K562 (cell line): ENCODE measurements at regions not wholly inside any gene's neighbourhood (a gene's known extent, or its start where the extent isn't known, plus 50 kb on each side); places are given as distances from the start of the nearest gene placed in this dataset.

Experiments
- E2F3 ChIP-seq: fragments of 250-450 bp; sonication (Bioruptor Pico); IDR thresholded peaks from 2 replicates; pipeline ENCODE4 v1.4.0; 2020; ENCODE audit warnings: mild to moderate bottlenecking
- PURB ChIP-seq: sonication (generic); formaldehyde crosslinking; IDR thresholded peaks from 2 replicates; pipeline ENCODE4 v1.9.0; 2021; ENCODE audit warnings: low read depth, mild to moderate bottlenecking, missing genetic modification reagents
- RAD51 ChIP-seq: fragments of 450-650 bp; IDR thresholded peaks from 2 replicates; pipeline ENCODE4 v1.7.1; 2016; ENCODE audit warnings: low read depth, mild to moderate bottlenecking, borderline replicate concordance
- ZNF217 ChIP-seq: sonication (generic); formaldehyde crosslinking; IDR thresholded peaks from 2 replicates; pipeline ENCODE4 v1.8.0; 2022; ENCODE audit warnings: mild to moderate bottlenecking, missing genetic modification reagents
- TF ChIP-seq, protein P1 (sequence below): sonication (generic); formaldehyde crosslinking; IDR thresholded peaks from 2 replicates; pipeline ENCODE4 v1.8.1; 2023; ENCODE audit warnings: missing genetic modification reagents, mild to moderate bottlenecking, borderline replicate concordance
- TF ChIP-seq, protein P2 (sequence below): sonication (generic); formaldehyde crosslinking; IDR thresholded peaks from 2 replicates; pipeline ENCODE4 v1.8.0; 2022; ENCODE audit warnings: missing genetic modification reagents, mild to moderate bottlenecking, moderate library complexity, borderline replicate concordance

DNA sequence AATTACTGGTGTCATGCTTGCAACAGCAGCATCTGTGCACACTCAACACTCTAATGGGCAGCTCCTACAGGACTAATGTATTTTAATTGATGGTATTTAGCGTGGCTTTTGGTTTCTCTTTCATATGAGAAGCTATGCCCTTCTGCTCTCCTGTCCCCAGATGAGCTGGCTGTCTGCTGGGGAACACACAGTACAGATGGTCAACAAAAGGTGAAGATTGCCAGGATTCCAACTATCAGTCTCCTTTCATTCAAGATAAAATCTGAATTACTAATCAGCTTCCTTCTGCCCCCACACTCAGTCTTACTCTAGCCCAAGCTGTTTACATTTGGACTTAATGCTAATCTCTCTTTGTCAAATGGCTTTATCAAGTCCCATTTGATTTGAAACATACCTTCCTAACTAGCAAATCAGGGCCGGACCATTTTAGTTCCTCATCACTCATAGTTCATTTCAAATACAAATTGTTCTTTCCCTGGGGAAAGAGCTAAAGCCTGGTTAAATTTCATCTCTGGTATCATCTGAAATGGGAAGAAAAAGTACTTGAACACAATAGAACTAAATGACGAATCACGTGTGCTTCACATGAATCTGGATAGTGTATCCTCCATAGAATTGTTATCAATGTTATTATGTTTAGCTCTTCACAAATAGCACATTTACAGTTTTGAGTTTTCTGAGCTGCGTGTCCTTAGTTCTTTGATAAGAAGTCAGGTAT lies 988.0 kb downstream of the PCDH17 start (continued):
- TF ChIP-seq, protein P1, sequence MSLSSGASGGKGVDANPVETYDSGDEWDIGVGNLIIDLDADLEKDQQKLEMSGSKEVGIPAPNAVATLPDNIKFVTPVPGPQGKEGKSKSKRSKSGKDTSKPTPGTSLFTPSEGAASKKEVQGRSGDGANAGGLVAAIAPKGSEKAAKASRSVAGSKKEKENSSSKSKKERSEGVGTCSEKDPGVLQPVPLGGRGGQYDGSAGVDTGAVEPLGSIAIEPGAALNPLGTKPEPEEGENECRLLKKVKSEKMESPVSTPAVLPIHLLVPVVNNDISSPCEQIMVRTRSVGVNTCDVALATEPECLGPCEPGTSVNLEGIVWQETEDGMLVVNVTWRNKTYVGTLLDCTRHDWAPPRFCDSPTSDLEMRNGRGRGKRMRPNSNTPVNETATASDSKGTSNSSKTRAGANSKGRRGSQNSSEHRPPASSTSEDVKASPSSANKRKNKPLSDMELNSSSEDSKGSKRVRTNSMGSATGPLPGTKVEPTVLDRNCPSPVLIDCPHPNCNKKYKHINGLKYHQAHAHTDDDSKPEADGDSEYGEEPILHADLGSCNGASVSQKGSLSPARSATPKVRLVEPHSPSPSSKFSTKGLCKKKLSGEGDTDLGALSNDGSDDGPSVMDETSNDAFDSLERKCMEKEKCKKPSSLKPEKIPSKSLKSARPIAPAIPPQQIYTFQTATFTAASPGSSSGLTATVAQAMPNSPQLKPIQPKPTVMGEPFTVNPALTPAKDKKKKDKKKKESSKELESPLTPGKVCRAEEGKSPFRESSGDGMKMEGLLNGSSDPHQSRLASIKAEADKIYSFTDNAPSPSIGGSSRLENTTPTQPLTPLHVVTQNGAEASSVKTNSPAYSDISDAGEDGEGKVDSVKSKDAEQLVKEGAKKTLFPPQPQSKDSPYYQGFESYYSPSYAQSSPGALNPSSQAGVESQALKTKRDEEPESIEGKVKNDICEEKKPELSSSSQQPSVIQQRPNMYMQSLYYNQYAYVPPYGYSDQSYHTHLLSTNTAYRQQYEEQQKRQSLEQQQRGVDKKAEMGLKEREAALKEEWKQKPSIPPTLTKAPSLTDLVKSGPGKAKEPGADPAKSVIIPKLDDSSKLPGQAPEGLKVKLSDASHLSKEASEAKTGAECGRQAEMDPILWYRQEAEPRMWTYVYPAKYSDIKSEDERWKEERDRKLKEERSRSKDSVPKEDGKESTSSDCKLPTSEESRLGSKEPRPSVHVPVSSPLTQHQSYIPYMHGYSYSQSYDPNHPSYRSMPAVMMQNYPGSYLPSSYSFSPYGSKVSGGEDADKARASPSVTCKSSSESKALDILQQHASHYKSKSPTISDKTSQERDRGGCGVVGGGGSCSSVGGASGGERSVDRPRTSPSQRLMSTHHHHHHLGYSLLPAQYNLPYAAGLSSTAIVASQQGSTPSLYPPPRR (CRISPR knock-in tag), result no peak
- TF ChIP-seq PURB, result no peak
- no peak for TF ChIP-seq ZNF217 (CRISPR knock-in tag)
- no peak for TF ChIP-seq E2F3 (CRISPR knock-in tag)
- TF ChIP-seq, protein P2, sequence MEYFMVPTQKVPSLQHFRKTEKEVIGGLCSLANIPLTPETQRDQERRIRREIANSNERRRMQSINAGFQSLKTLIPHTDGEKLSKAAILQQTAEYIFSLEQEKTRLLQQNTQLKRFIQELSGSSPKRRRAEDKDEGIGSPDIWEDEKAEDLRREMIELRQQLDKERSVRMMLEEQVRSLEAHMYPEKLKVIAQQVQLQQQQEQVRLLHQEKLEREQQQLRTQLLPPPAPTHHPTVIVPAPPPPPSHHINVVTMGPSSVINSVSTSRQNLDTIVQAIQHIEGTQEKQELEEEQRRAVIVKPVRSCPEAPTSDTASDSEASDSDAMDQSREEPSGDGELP (CRISPR knock-in tag), result no peak
- no peak for TF ChIP-seq RAD51
- TF ChIP-seq, all 486 proteins: peak for 0
